Stomach (tissue), 8 donors: ENCODE measurements at regions not wholly inside any gene's neighbourhood (a gene's known extent, or its start where the extent isn't known, plus 50 kb on each side); places are given as distances from the start of the nearest gene placed in this dataset.

Source experiments
- DNase-seq, 2 donors: peaks; one replicate each; pipeline versions ENCODE4 v3.0.0 to v3.0.0-alpha.2; 2013 to 2019
- H3K27ac ChIP-seq, 5 donors: fragments of 200-600 bp in 4 of 5; sonication (generic) in 4 of 5; one replicate each; pipeline ENCODE4 v1.5.1; 2013 to 2019; ENCODE audit warnings: mild to moderate bottlenecking in 1 of 5, moderate library complexity in 1 of 5
- H3K27me3 ChIP-seq, 3 donors: fragments of 200-600 bp; sonication (generic); one replicate each; pipeline ENCODE4 v1.5.1; 2017 to 2019; ENCODE audit warnings: mixed run types in 1 of 3
- H3K36me3 ChIP-seq, 4 donors: fragments of 200-600 bp; sonication (generic); 1 replicate in 3 of 4; 2 replicates in 1 of 4; pipeline ENCODE4 v1.5.1; 2016 to 2019
- H3K4me1 ChIP-seq, 4 donors: fragments of 200-600 bp; sonication (generic); one replicate each; pipeline ENCODE4 v1.5.1; 2016 to 2019
- H3K4me3 ChIP-seq, 4 donors: fragments of 200-600 bp; sonication (generic) in 3 of 4; one replicate each; pipeline ENCODE4 v1.5.1; 2016 to 2019; ENCODE audit warnings: mild to moderate bottlenecking in 1 of 4
- H3K9me3 ChIP-seq, 4 donors: fragments of 200-600 bp; sonication (generic); one replicate each; pipeline ENCODE4 v1.5.1; 2016 to 2019
- EP300 ChIP-seq: sonication (generic); formaldehyde crosslinking; IDR thresholded peaks from one replicate; pipeline ENCODE4 v1.6.1; 2017; ENCODE audit warnings: antibody characterized with exemption
- POLR2A ChIP-seq, 4 donors: fragments of 450-650 bp; IDR thresholded peaks; one replicate each; pipeline ENCODE4 v1.6.1; 2016; ENCODE audit warnings: antibody characterized with exemption in 4 of 4, control low read depth in 2 of 4, mild to moderate bottlenecking in 1 of 4, moderate library complexity in 1 of 4
- POLR2AphosphoS5 ChIP-seq, 3 donors: sonication (generic); formaldehyde crosslinking; IDR thresholded peaks; one replicate each; pipeline ENCODE4 v1.6.1; 2016; ENCODE audit warnings: antibody characterized with exemption in 3 of 3
- WGBS, 5 donors: extraction: QIAGEN DNeasy Blood & Tissue Kit in 3 of 5; methylation state at CpG; one replicate each; pipeline versions ENCODE4 v1.1.5 to v1.1.7; 2013 to 2018; 5-methylcytosine and 5-hydroxymethylcytosine counted together
- intact Hi-C: fragments of 100-400 bp; cut with DNase I; formaldehyde crosslinking; loops from one replicate; pipeline ENCODE4 v1.15.1; 2023; ENCODE audit warnings: low total_unique reads
- TF ChIP-seq, protein P1 (sequence below), 7 experiments: fragments of 450-650 bp in 4 of 7; fragments of 200-600 bp in 3 of 7; sonication (generic) in 3 of 7; IDR thresholded peaks; one replicate each; pipeline ENCODE4 v1.5.1; 2016 to 2019; ENCODE audit warnings: antibody characterized with exemption in 7 of 7, control low read depth in 2 of 7, mild to moderate bottlenecking in 1 of 7
- donor health status: healthy with polysubstance abuse.
- donor health status: Bipolar disorder and iron deficiency.
- donor health status: healthy.

DNA sequence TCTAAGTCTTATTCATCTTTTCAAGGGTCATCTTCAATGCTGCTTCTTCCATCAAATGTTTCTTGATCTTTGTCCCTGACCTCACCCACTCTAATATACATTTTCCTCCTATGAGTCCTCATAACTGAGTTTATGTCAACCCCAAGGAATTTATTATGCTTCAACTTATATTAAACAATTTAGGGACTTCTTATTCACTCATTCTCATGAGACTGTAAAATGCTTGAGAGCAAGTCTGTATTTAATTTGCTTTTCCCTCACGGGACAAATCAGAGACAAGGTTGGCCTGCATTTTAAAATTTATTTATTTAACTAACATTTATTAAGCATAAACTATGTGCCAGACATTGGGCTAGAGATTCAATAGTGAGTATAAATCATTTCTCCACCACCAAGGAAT lies 312.0 kb upstream of the NT5E start:
- Histone ChIP-seq H3K4me3 (no peak overlapping the region), H3K27me3 (no peaks in the 10 kb centered on the region), H3K36me3 (no peaks in the 10 kb centered on the region), H3K4me1 (no peaks in the 10 kb centered on the region), H3K27ac (no peak overlapping the region), H3K9me3 (no peaks in the 10 kb centered on the region)
- no peak for DNase-seq
- no peak for TF ChIP-seq POLR2A (IDR thresholded peaks at IDR 0.05)
- no peak for TF ChIP-seq EP300
- TF ChIP-seq POLR2AphosphoS5 (IDR thresholded peaks at IDR 0.05) = no peak
- TF ChIP-seq, protein P1, sequence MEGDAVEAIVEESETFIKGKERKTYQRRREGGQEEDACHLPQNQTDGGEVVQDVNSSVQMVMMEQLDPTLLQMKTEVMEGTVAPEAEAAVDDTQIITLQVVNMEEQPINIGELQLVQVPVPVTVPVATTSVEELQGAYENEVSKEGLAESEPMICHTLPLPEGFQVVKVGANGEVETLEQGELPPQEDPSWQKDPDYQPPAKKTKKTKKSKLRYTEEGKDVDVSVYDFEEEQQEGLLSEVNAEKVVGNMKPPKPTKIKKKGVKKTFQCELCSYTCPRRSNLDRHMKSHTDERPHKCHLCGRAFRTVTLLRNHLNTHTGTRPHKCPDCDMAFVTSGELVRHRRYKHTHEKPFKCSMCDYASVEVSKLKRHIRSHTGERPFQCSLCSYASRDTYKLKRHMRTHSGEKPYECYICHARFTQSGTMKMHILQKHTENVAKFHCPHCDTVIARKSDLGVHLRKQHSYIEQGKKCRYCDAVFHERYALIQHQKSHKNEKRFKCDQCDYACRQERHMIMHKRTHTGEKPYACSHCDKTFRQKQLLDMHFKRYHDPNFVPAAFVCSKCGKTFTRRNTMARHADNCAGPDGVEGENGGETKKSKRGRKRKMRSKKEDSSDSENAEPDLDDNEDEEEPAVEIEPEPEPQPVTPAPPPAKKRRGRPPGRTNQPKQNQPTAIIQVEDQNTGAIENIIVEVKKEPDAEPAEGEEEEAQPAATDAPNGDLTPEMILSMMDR (IDR thresholded peaks at IDR 0.05) = no peak
- 55 to 84% (median 73%) methylated on average over 1 of the region's 1 CpG for WGBS, 5 donors
- intact Hi-C loops = no loop called here

DNA sequence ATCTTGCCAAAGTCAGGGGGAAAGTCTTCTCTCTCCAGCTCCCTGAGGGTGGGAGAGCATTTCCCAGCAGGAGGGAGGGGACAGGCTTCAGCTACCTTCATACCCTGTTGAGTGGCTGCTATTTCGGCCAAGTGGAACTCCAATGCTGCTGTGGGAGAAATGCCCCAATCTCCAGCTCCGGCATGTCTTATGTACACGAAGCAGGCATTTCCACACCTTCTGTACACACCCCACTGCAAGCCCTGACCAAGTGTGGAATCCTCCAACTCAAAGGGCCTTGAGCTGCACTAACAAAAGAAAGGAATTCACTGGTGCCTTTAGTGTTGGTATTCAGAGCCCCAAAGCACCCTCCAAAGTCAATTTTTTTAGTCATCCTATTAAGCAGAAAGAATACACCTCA lies 313.6 kb upstream of the NT5E start:
- peak in 1 of 2 donors; percentile 11 for DNase-seq
- H3K36me3 ChIP-seq = no peaks in the 10 kb centered on the region
- 18 to 38% (median 35%) methylated on average over 3 of the region's 3 CpGs for WGBS, 5 donors
- intact Hi-C loops = no loop called here
- TF ChIP-seq POLR2A (IDR thresholded peaks at IDR 0.05) (no peak), POLR2AphosphoS5 (IDR thresholded peaks at IDR 0.05) (no peak), EP300 (no peak)
- TF ChIP-seq, protein P1 (IDR thresholded peaks at IDR 0.05) = no peak
- no peak overlapping the region for H3K4me3 ChIP-seq
- no peaks in the 10 kb centered on the region for H3K27me3 ChIP-seq
- no peak overlapping the region for H3K27ac ChIP-seq
- no peaks in the 10 kb centered on the region for H3K4me1 ChIP-seq
- H3K9me3 ChIP-seq = no peaks in the 10 kb centered on the region

DNA sequence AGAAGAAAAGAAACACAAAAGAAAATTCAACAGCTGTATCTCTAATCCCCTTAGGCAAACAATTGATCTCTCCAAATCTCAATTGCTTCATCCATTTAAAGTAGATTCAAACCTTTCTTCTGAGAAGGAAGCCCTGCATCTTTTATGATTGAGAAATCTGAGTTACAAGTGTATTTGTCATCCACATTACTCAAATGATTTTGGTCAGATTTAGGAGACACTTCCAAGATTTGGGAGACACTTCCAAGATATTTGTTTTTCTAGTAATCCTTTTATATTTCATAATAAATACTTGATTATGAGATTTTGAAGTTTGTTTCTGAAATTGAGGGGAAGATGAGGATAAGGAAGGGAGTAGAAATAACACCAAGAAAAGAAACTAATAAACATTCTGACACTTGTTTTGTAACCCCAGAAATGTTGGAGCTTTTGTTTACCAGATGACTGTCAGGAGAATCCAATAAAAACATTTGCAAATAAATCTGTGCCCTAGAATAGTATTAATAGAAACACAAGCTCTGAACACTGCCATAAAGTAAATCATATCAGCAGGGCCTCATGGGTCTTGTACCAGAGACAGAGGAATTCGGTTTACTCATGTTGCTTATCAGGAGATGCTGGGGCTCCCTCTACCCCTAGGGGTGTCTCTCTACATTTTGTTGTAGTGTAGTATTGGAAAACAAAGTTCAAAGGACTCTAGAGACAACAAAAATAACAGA lies 314.3 kb upstream of the NT5E start:
- Histone ChIP-seq H3K27me3 (no peaks in the 10 kb centered on the region), H3K4me3 (no peak overlapping the region), H3K36me3 (no peaks in the 10 kb centered on the region), H3K27ac (no peak overlapping the region), H3K4me1 (no peaks in the 10 kb centered on the region), H3K9me3 (no peaks in the 10 kb centered on the region)
- 24 to 33% (median 30%) methylated on average over 1 of the region's 1 CpG for WGBS, 5 donors
- DNase-seq = no peak
- TF ChIP-seq EP300 (no peak), POLR2AphosphoS5 (IDR thresholded peaks at IDR 0.05) (no peak), POLR2A (IDR thresholded peaks at IDR 0.05) (no peak)
- TF ChIP-seq, protein P1 (IDR thresholded peaks at IDR 0.05) = no peak
- intact Hi-C loops = no loop called here

DNA sequence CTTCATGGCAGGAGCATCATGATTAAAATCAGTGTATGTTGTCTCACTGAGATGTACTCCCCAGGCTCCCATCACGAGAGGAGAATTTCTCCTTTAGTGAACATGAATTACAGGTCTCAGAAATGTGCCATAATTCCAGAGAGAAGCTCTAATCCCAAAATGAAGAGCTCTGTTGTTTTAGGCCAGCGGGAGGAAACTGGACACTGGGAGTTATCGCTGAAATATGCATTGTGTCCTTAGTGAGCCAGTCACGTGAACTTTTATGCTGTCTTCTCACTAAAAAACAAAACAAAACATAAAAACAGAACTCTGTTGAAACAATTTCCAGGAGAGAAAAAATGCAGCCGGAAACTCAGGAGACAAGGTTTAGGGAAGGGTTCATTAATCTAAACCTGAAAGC lies 315.7 kb upstream of the NT5E start:
- 70 to 90% (median 81%) methylated on average over 5 of the region's 5 CpGs for WGBS, 5 donors
- DNase-seq = no peak
- no peaks in the 10 kb centered on the region for H3K9me3 ChIP-seq
- H3K4me3 ChIP-seq = no peak overlapping the region
- H3K4me1 ChIP-seq = no peaks in the 10 kb centered on the region
- H3K27ac ChIP-seq = no peak overlapping the region
- no peaks in the 10 kb centered on the region for H3K36me3 ChIP-seq
- TF ChIP-seq POLR2AphosphoS5 (IDR thresholded peaks at IDR 0.05) (no peak), EP300 (no peak), POLR2A (IDR thresholded peaks at IDR 0.05) (no peak)
- TF ChIP-seq, protein P1 (IDR thresholded peaks at IDR 0.05) = no peak
- H3K27me3 ChIP-seq = no peaks in the 10 kb centered on the region
- intact Hi-C loops = no loop called here
